ENCODE measurements at regions not wholly inside any gene's neighbourhood (a gene's known extent, or its start where the extent isn't known, plus 50 kb on each side); places are given as distances from the start of the nearest gene placed in this dataset.
"Not testable (repeated sequence)": the region's sequence is repeated elsewhere in the genome, so short reads cannot be mapped to it uniquely, and the experiment has no call there.

DNA sequence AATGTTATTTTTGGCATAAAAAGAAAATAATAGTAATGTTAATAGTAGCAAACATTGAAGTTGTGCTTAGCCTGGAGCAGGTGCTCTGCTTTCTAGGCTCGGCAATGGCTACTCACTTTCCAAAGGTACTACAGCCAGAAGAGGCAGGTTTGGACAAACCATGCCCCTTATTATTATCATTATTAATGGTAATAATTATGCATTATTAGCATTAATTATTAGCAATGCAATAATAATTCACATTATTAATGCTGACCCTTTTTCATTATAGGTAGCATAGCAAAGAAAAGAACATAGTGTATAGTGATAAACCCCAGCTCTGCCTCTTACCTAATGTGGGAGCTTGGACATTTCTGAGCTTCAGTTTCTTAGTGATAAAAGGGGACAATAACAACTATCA is 171.4 kb downstream of the EDEM1 start:
- no peak for DNase-seq

DNA sequence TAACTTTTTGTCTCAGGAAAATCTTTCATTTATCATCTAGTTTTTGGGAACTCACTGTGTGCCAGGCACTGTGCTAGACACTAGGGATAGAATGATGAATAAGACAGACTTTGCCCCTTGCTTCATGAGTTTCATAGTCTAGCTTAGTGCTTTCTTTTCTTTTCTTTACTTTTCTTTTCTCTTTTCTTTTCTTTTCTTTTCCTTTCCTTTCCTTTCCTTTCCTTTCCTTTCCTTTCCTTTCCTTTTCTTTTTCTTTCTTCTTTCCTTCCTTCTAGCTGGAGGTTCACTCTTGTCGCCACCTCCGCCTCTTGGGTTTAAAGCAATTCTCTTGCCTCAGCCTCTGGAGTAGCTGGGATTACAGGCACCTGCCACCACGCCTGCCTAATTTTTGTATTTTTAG is 172.9 kb downstream of the EDEM1 start:
- no peak for DNase-seq

DNA sequence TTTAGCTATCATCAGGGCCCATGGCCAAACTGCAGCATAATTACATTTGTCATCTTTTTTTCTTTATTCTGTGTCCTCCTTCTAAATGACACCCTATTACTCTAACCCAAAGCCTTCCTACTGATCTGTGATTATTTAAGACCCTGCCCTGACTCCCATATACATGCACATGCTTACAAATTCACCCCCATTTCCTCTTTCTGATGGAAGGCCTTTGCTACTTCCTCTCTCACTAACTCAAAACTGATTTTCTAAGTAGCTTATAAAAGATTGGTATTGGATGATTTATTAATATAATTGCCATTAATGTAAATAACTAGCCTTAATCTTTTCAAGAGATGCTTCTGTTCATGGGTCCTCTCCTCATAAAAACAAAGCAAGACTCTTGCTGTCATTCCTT is 179.2 kb downstream of the EDEM1 start:
- DNase-seq = no peak

DNA sequence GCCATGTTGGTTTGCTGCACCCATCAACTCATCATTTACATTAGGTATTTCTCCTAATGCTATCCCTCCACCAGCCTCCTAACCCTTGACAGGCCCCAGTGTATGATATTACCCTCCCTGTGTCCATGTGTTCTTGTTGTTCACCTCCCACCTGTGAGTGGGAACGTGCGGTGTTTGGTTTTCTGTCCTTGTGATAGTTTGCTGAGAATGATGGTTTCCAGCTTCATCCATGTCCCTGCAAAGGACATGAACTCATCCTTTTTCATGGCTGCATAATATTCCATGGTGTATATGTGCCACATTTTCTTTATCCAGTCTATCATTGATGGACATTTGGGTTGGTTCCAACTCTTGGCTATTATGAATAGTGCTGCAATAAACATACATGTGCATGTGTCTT is 184.0 kb downstream of the EDEM1 start:
- DNase-seq = not testable (repeated sequence)

DNA sequence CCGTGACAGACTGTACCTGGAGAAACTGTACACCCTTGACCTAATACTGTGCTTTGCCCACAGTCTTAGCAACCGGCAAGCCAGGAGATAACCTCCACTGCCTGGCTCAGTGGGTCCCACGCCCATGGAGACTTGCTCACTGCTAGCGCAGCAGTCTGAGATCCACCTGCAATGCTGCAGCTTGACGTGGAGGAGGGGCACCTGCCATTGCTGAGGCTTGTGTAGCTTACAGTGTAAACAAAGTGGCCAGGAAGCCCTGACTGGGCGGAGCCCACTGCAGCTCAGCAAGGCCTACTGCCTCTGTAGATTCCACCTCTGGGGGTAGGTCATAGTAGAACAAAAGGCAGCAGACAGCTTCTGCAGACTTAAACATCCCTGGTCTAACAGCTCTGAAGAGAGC is 189.3 kb downstream of the EDEM1 start:
- no peak for DNase-seq

DNA sequence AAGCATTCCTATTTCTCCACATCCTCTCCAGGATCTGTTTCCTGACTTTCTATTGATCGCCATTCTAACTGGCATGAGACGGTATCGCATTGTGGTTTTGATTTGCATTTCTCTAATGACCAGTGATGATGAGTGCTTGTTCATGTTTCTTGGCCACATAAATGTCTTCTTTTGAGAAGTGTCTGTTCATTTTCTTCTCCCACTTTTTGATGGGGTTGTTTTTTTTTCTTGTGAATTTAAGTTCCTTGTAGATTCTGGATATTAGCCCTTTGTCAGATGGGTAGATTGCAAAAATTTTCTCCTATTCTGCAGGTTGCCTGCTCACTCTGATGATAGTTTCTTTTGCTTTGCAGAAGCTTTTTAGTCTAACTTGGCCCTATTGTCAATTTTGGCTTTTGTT is 191.8 kb downstream of the EDEM1 start:
- DNase-seq = not testable (repeated sequence)

DNA sequence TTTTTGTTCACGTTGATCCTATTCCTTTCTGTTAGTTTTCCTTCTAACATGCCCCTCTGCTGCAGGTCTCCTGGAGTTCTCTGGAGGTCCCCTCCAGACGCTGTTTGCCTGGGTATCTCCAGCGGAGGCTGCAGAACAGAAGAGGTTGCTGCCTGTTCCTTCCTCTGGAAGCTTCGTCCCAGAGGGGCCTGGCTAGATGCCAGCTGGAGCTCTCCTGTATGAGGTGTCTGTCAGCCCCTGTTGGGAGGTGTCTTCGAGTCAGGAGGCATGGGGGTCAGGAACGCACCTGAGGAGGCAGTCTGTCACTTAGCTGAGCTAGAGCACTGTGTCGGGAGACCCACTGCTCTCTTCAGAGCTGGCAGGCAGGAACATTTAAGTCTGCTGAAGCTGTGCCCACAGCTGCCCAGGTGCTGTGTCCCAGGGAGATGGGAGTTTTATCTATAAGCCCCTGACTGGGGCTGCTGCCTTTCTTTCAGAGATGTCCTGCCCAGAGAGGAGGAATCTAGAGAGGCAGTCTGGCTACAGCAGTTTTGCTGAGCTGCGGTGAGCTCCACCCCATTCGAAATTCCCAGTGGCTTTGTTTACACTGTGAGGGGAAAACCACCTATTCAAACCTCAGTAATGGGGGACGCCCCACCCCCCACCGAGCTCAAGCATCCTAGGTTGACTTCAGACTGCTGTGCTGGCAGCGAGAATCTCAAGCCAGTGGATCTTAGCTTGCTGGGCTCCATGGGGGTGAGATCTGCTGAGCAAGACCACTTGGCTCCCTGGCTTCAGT is 196.2 kb downstream of the EDEM1 start:
- not testable (repeated sequence) for DNase-seq

DNA sequence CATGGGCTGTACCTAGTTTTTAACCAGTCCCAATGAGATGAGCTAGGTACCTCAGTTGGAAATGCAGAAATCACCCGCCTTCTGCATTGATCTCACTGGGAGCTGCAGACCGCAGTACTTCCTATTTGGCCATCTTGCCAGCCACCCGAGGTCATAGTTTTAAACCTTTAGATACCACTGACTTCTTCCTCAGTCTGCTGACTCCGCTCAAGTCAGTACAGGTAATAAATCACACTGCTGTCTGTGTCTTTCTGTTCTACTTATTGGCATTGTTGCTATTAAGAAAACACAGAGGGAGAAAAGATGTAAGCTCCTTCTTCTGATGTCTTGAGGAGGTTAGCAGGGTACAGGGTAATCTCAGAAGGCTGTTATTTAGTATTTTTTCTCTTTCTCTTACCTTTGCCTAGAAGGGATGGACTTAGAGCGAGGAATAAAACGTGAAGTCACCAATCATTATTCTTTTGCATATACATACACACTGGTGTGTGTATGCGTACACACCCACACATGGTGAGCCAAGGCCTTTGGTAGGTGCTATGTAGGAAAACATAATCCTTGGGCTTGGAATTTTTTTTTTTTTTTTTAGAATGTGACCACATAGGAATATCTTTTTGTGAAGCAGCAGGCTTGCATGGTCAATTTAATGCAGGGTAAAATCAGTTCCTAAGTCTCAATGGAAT is 197.2 kb downstream of the EDEM1 start:
- DNase-seq = no peak

DNA sequence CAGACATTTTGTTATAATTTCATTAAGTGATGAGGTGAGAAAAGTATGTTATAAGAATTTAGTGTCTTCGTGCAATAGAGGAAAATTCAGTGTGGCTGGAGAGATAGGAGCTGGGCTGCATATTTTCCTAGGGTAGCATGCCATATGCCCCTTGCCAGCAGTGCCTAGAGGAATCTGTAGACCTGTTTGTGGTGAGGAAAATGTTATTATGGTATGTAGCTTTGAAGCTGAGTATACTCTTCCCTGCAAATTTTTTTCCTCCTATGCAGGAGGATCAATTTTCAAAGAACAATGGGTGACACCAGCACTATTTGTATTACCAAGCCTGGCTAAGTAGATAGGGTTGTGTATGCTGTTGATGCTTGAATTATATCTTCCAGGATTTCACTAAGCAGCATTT is 200.6 kb downstream of the EDEM1 start:
- DNase-seq = no peak

DNA sequence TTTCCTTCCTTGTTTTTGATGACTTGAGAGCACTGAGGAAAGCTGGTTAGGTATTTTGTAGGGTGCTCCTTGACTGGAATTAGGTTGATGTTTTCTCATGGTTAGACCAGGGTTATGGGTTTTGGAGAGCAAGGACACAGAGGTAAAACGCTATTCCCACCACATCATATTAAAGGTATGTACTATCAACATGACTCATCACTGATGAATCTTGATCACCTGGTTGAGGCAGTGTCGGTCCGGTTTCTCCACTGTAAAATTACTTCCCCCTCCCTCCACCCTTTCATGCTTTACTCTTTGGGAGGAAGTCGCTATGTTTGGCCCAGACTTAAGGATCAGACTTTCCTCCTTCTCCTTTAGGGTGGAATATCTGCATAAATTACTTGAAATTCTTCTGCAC is 201.6 kb downstream of the EDEM1 start:
- DNase-seq = no peak

DNA sequence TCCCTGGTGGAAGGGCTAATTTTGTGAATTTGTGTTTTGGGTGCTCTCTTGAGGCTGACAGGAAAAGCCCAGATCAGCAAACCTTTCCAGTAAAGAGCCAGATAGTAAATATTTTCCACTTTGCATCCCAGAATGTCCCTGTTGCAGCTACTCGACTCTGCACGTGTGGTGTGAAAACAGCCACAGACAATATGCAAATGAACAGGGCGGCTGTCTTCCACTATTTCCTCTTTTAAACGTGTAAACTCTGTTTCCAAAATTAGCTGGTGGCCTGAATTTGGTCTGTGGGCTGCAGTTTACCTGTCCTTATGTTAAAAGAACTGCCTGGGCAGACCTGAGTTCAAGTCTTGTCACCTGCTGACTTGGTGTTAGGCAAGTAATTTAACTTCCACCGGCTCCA is 202.7 kb downstream of the EDEM1 start:
- no peak for DNase-seq

DNA sequence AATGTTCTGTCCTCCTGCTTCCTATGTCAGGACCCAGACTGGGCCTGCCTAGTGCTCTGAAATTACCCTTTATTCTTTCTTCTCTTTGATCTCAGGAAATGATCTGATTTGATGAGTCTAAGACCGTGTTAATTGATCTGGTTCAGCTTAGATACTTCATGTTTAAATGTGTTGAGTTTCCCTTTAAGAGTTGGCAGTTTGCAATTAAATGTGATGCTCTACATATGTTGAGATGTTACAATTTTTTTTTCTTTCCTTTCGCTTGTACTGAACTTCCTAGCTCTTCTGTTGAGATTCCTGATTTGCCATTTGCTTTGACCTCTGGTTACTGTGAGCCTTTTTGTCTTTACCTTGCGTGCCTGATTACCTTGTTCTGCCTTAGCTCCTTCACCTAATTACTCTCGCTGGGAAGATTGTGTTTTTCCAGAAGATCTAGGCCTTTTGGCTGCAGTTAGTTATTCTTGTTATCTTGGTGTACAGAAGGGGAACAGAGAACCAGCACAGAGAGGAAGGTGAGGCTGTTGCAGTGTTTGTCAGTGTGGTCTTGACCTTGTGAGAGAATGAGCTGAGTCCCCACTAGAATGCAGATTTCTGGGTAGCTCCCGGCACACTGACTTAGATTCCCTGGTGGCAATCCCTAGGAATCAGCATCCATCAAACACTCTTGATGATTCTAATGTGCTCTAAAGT is 203.6 kb downstream of the EDEM1 start:
- DNase-seq = no peak

DNA sequence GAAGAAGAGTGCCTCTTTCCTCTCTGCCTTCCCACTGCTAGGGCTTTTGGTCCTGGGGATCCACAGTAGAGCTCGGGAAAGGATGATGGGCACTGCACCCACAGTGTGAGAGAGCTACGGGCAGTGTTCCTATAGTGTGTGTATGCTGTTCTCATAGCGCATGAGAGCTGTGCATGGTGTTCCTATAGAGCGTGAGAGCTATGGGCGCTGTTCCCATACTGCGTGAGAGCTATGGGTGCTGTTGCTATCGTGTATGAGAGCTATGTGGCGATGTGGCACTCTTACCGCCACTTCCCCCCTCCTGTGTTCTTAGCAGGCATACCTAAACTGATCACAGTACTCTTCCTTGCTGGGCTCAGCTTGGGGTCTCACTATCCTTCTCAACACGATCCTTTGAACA is 213.5 kb downstream of the EDEM1 start:
- DNase-seq = no peak

DNA sequence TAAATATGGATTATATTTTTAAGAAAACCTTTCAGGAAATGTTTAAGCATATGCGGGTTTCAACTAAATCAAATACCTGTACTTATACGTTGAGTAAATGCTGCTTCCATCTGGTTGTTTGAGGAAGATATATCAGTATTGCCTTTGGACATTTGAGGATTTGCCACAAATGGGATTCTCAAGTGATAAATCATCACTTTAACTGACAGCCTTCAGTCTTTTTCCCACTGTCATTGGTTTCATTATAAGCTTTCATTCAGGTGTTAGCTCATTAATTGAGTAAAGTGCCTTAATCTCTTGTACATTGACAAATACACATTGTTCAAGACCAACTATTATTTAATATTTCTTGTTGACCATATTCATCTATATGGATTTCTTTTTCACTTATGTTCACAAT is 217.2 kb downstream of the EDEM1 start:
- no peak for DNase-seq

DNA sequence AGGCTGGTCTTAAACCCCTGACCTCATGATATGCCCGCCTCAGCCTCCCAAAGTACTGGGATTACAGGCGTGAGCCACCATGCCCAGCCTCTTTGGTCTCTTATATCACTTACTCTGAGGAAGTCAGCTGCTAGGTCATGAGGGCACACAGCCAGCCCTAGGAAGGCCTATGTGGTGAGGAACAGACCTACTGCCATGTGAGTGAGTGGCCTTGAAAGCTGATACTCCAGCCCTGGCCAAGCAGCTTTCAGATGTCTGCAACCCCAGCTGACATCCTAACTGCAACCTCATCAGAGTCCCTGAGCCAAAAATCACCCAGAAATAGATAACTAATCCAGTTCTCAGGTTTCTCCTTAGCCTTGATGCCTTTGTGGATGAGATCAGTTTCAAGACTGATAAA is 224.3 kb downstream of the EDEM1 start:
- no peak for DNase-seq

DNA sequence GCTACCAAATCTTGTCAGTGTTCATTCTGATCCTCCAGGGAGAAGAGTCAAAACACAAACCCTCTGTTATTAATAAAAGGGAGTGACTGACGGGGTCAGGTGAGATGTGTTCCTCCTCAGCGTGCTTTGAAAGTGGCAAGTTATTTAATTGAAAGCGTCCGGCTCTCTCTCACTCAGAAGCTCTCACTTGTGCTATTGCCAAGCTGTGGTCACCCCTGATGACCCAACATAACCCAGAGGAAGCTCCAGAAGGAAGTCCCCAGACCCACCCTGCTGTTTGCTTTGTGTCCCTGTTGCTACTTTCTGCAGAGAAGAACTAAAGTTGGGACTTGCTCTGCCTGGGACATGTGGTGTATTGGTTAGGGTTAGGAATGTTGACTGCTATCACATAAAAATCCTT is 235.6 kb downstream of the EDEM1 start:
- DNase-seq = no peak

DNA sequence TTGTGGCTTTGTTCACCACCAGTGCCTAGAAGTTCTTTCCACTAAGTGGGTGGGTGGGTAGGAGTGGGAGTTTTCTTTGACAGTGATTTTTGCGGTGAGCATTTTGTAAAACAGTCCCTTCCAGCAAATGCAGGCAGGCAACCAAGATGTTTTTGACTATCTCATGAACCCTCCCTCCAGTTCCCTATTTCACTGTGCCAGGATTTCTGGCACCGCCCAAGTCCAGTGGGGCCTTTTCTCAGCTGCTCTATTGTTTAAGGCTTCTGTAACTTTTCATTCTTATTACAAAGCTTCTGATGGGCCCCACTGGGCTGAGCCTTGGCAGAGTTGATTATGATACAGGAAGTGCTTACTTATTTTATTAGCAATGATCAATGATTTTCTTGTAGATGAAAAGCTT is 236.0 kb downstream of the EDEM1 start:
- no peak for DNase-seq

DNA sequence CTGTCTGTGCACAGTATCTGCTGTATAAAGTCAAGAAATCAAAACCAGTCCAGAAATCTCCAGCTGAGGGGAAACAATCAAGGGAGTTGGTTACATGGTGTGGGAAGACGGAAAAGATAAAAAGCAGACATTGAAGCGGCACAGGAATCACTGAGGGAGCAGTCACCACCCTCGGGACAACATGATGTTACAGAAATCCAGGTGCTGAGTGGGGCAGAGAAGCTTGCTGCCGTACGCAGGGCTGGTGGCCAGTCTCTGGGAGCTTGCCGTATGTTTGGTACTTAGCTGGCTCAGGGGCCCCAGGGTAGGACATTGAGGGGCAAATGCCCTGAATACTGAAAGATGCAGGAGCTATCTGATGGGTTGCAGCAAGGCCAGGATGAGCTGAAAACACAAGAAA is 237.9 kb downstream of the EDEM1 start:
- DNase-seq = no peak

DNA sequence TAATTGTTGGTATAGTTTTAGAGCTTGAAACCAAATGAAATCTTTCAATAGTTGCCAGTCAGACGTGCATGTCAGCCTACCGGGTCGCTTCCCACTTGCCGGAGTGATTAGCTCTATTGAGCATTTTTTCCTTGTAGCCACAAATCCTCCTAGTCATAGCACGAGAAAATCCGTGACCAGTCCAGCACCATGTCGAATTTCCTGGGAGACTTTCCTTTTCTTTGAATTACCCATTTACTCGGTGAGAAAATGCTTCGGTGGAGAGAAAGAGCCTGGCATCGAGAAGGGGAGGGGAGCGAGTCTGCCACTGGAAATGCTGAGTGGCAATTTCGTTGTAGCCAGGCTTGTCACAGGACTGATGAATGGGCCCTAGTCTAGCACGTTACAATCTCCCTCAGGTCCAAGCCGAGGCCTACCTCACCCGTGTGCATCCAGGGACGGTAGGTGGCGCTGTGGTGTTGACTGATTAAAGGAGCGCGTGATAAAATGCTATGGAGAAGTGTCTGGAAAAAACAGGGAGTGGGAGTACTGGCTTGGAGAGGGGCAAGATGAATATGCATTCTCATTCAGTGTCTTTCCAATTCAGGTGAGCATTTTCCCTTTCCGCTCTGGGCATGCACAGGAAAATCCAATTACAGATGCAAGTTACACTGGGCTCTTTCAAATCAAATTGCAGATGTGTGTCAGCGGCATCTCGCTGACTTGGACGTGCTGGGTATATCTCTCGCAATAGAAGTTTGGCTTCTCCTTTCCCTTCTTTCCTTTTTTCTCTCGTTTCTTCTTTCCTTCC is 238.8 kb downstream of the EDEM1 start:
- no peak for DNase-seq

DNA sequence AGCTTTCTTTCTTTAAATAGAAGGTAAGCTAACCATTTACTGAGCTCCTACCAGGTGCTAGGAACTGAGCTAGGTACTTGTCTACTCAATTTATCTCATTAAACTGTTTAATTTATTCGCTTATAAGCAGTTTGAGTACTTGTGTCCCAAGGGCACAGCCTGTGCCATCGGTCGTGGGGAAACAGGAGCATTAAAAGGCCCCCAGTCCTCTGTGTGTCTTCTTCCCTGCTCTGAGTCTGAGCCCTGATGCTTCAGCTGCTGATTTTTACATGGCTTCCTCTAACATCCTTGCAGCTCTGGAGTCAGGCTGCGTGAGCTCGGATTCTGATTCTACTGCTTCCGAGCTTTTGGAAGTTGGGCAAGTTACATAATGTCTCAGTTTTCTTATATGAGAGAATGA is 239.5 kb downstream of the EDEM1 start:
- no peak for DNase-seq

DNA sequence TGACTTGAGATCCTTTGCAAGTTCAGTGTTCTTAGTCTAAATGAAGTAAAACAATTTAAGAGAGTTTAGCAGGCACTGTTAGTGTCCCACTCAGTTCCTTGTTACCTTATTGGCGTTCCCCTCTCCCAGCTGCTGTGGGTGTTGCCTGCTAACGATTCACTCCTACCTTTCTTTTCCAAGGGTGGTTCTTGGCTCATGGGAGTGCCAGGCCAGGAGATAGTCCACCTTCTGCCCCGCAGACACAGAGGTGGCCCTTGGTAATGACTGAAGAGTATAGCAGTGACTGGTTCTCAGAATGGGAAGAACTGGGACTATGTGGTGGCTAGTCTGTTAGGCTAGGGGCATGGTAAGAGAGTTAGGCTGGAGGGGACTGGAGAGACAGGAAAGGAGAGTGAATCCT is 240.4 kb downstream of the EDEM1 start:
- no peak for DNase-seq

DNA sequence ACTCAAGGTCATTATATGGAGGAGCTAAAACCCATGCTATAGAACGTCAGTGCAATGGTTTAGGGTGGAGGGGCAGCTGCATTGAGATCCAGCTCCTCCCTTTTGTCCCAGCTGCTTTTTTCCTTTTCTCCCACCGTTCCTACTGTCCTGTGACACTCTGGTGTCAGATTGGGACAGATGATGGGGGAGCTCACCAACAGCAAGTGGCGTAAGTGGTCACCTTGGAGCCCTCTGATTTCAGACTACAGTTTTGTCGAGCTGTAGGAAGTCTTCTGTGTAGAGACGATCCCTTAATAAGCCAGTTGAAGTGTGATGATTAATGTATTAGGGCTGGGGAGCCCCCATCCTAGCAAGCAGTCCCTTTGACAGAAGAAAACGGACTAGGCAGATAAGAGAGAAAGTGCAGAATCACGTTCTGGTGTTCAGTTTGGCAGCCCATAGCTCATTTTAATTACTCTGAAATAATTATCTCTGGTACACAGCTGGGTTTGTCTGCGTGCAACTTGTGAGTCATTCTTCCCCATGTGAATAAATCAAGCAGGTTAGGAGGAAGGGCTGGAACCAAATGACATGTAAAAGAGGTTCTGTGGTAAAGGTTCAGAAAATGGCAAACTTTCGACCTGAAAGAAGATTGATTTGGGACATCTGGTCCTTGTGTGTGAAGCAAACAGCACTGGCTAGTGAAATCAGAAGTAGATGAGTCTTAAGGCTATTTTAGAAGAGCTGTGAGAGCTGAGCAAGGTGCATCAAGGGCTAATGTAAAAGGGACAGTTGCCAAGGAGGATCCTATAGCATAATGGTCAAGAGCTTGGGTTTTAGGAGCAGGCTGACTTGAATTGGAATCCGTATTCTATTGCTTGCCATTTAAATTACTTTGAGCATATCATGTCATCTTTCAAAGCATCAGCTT is 241.4 kb downstream of the EDEM1 start:
- no peak for DNase-seq
